HCT116 (cell line): ENCODE measurements at regions not wholly inside any gene's neighbourhood (a gene's known extent, or its start where the extent isn't known, plus 50 kb on each side); places are given as distances from the start of the nearest gene placed in this dataset.

ENCODE experiments used
- ATAC-seq: fragments of 200-7000 bp; cut with Tn5 transposase; 2 replicates; pipeline ENCODE4 v1.9.1; 2020; ENCODE audit warnings: mild to moderate bottlenecking, moderate library complexity
- BruUV-seq: library from RNA; stranded (reverse); fragments of 400-500 nt; replicated peaks from 2 replicates; lab custom pipeline; 2021; lab: Mats Ljungman, UMichigan
- CTCF ChIA-PET: fragments of 300-600 bp; sonication (Branson Sonifier 250); formaldehyde crosslinking; loops from one replicate; lab custom pipeline; 2021; ENCODE audit warnings: antibody characterized with exemption; lab: Charles Lee
- POLR2A ChIA-PET: fragments of 300-600, 350-600 bp; sonication (Branson Sonifier 250); formaldehyde crosslinking; loops from one replicate; lab custom pipeline; 2021; ENCODE audit warnings: antibody characterized with exemption; lab: Charles Lee
- RAD21 ChIA-PET, 2 experiments: fragments of 300-600 bp; sonication (Branson Sonifier 250); formaldehyde crosslinking; loops; one replicate each; lab custom pipeline; 2023; ENCODE audit warnings: low total read pairs in 2 of 2; ENCODE audit not compliant: uncharacterized antibody in 2 of 2, unreplicated experiment in 2 of 2, low non-redundant PET in 1 of 2; lab: Charles Lee
- DNase-seq: peaks from one replicate; pipeline ENCODE4 v3.0.0-alpha.2; 2010; ENCODE audit warnings: low read depth, low spot score
- H2AFZ ChIP-seq: fragments of 200-600 bp; shearing (Covaris generic), sonication (generic); 2 replicates; pipeline ENCODE4 v1.6.1; 2017; ENCODE audit warnings: low read depth, mixed run types, mixed read lengths, antibody characterized with exemption, low read length; ENCODE audit not compliant: poor library complexity, severe bottlenecking
- H3K27ac ChIP-seq: 2 replicates; pipeline ENCODE4 v1.5.1; 2012; ENCODE audit warnings: low read depth, low read length
- H3K27me3 ChIP-seq: fragments of 200-600 bp; sonication (generic); 2 replicates; pipeline ENCODE4 v1.6.1; 2016; ENCODE audit warnings: mixed run types, low read length, mixed read lengths; ENCODE audit not compliant: insufficient read depth
- H3K36me3 ChIP-seq, 2 experiments: fragments of 200-500 bp in 1 of 2; fragments of 200-600 bp in 1 of 2; sonication (Bioruptor generic) in 1 of 2; sonication (generic) in 1 of 2; 2 replicates each; pipeline versions ENCODE4 v1.5.1 to v1.6.1; 2014 to 2016; ENCODE audit warnings: low read length in 2 of 2, inconsistent platforms in 1 of 2, mixed read lengths in 1 of 2, mixed run types in 1 of 2; ENCODE audit not compliant: insufficient read depth in 2 of 2, control insufficient read depth in 1 of 2
- H3K4me1 ChIP-seq, 2 experiments: fragments of 200-600 bp in 1 of 2; sonication (generic) in 1 of 2; 2 replicates each; pipeline versions ENCODE4 v1.5.1 to v1.6.1; 2012 to 2017; ENCODE audit warnings: low read length in 2 of 2, inconsistent platforms in 1 of 2, mild to moderate bottlenecking in 1 of 2, mixed read lengths in 1 of 2, mixed run types in 1 of 2, moderate library complexity in 1 of 2; ENCODE audit not compliant: insufficient read depth in 2 of 2, control insufficient read depth in 1 of 2
- H3K4me2 ChIP-seq: fragments of 200-600 bp; sonication (generic); 2 replicates; pipeline ENCODE4 v1.6.1; 2017; ENCODE audit warnings: mixed run types, low read length, mixed read lengths
- H3K4me3 ChIP-seq, 2 experiments: fragments of 200-600 bp in 1 of 2; sonication (generic) in 1 of 2; replicated peaks in 1 of 2; 2 replicates each; pipeline ENCODE4 v1.5.1; 2011 to 2016; ENCODE audit warnings: low read length in 2 of 2, control low read depth in 1 of 2, low read depth in 1 of 2, mild to moderate bottlenecking in 1 of 2, mixed read lengths in 1 of 2, mixed run types in 1 of 2
- H3K79me2 ChIP-seq: fragments of 200-600 bp; sonication (generic); 2 replicates; pipeline ENCODE4 v1.6.1; 2017; ENCODE audit warnings: mild to moderate bottlenecking, mixed run types, low read length, moderate library complexity, mixed read lengths; ENCODE audit not compliant: insufficient read depth
- H3K9ac ChIP-seq: fragments of 200-600 bp; sonication (generic); 2 replicates; pipeline ENCODE4 v1.6.1; 2016; ENCODE audit warnings: low read length, mixed read lengths
- H3K9me2 ChIP-seq: fragments of 200-600 bp; sonication (generic), shearing (Covaris generic); 2 replicates; pipeline ENCODE4 v1.6.1; 2017; ENCODE audit warnings: mixed run types, mild to moderate bottlenecking, moderate library complexity; ENCODE audit not compliant: insufficient read depth
- H3K9me3 ChIP-seq, 2 experiments: fragments of 200-500 bp in 1 of 2; fragments of 200-600 bp in 1 of 2; sonication (Bioruptor generic) in 1 of 2; sonication (generic) in 1 of 2; 2 replicates each; pipeline ENCODE4 v1.6.1; 2014 to 2017; ENCODE audit warnings: low read length in 2 of 2, mixed read lengths in 2 of 2, inconsistent platforms in 1 of 2, low read depth in 1 of 2, mild to moderate bottlenecking in 1 of 2, mixed run types in 1 of 2, moderate library complexity in 1 of 2; ENCODE audit not compliant: control insufficient read depth in 1 of 2, insufficient read depth in 1 of 2
- H4K20me1 ChIP-seq: fragments of 200-600 bp; sonication (generic), shearing (Covaris generic); 2 replicates; pipeline ENCODE4 v1.6.1; 2017; ENCODE audit warnings: mixed run types, mild to moderate bottlenecking, moderate library complexity; ENCODE audit not compliant: insufficient read depth
- ATF3 ChIP-seq: IDR thresholded peaks from 2 replicates; pipeline ENCODE4 v1.6.1; 2012
- CEBPB ChIP-seq: IDR thresholded peaks from 2 replicates; pipeline ENCODE4 v1.6.1; 2012; ENCODE audit warnings: low read depth
- CTCF ChIP-seq, 3 experiments: fragments of 200-600 bp in 1 of 3; sonication (generic) in 1 of 3; IDR thresholded peaks in 2 of 3; conservative IDR thresholded peaks in 1 of 3; 2 replicates each; pipeline ENCODE4 v1.5.1; 2012 to 2017; ENCODE audit warnings: low read depth in 2 of 3, low read length in 2 of 3, antibody characterized with exemption in 1 of 3, borderline replicate concordance in 1 of 3, control low read depth in 1 of 3, mild to moderate bottlenecking in 1 of 3, mixed read lengths in 1 of 3, mixed run types in 1 of 3, moderate library complexity in 1 of 3; ENCODE audit not compliant: insufficient read depth in 1 of 3
- EGR1 ChIP-seq: IDR thresholded peaks from 2 replicates; pipeline ENCODE4 v1.6.1; 2012; ENCODE audit warnings: low read depth
- ELF1 ChIP-seq: IDR thresholded peaks from 2 replicates; pipeline ENCODE4 v1.6.1; 2012; ENCODE audit warnings: low read depth, borderline replicate concordance
- EZH2 ChIP-seq: fragments of 200-600 bp; sonication (generic); IDR thresholded peaks from 2 replicates; pipeline ENCODE4 v1.6.1; 2017; ENCODE audit warnings: antibody characterized with exemption, mixed run types
- EZH2phosphoT487 ChIP-seq: fragments of 200-600 bp; IDR thresholded peaks from 2 replicates; pipeline ENCODE4 v1.6.1; 2018; ENCODE audit warnings: antibody characterized with exemption, borderline replicate concordance
- JUND ChIP-seq: IDR thresholded peaks from 2 replicates; pipeline ENCODE4 v1.6.1; 2012
- MAX ChIP-seq: IDR thresholded peaks from 2 replicates; pipeline ENCODE4 v1.6.1; 2012
- POLR2A ChIP-seq: IDR thresholded peaks from 2 replicates; pipeline ENCODE4 v1.7.0; 2011; ENCODE audit warnings: borderline replicate concordance; ENCODE audit not compliant: insufficient read depth, insufficient read length; ENCODE audit errors: extremely low read depth
- RAD21 ChIP-seq: IDR thresholded peaks from 2 replicates; pipeline ENCODE4 v1.6.1; 2012; ENCODE audit warnings: low read depth, mild to moderate bottlenecking
- SP1 ChIP-seq: IDR thresholded peaks from 2 replicates; pipeline ENCODE4 v1.6.1; 2012; ENCODE audit warnings: low read depth
- YY1 ChIP-seq: IDR thresholded peaks from 2 replicates; pipeline ENCODE4 v1.6.1; 2011; ENCODE audit warnings: low read length, low read depth, moderate library complexity, mild to moderate bottlenecking; ENCODE audit not compliant: insufficient replicate concordance; ENCODE audit errors: extremely low read depth
- intact Hi-C: fragments of 100-400 bp; cut with micrococcal nuclease; formaldehyde crosslinking; loops from 2 replicates; pipeline ENCODE4 v1.10.0; 2022

- RAD21 ChIA-PET: no interaction called here
- no peaks in the 10 kb centered on the region for H3K27me3 ChIP-seq
- no peaks in the 10 kb centered on the region for H4K20me1 ChIP-seq
- no peak overlapping the region for H3K4me2 ChIP-seq
- H3K4me1 ChIP-seq: no peaks in the 10 kb centered on the region
- no peaks in the 10 kb centered on the region for H3K79me2 ChIP-seq
- POLR2A ChIA-PET: no interaction called here
- H3K4me3 ChIP-seq: no peak overlapping the region
- H3K36me3 ChIP-seq: no peaks in the 10 kb centered on the region
- intact Hi-C loops: no loop called here
- CTCF ChIA-PET: no interaction called here
- ATAC-seq (no peak), DNase-seq (no peak)
- no peaks in the 10 kb centered on the region for H3K9me3 ChIP-seq
- TF ChIP-seq CEBPB (no peak), ATF3 (no peak), EGR1 (no peak), CTCF (IDR thresholded peaks at IDR 0.05 in 2 of 3, conservative IDR thresholded peaks at IDR 0.05 in 1 of 3; ENCODE audit: borderline replicate concordance in 1 of 3, insufficient read depth in 1 of 3, low read depth in 2 of 3, low read length in 2 of 3) (no peak), ELF1 (no peak), POLR2A (no peak)
- no peaks in the 10 kb centered on the region for H3K9me2 ChIP-seq
- H2AFZ ChIP-seq: no peak overlapping the region
- no TSS peak for BruUV-seq
- H3K27ac ChIP-seq: no peak overlapping the region
- no peak overlapping the region for H3K9ac ChIP-seq
These were observed 253.2 kb upstream of the COL3A1 start for GRCh38 chr2:188720811-188721605.

GRCh38 chr2:188721784-188722183 lies 252.4 kb upstream of the COL3A1 start:
- Histone ChIP-seq H3K27me3 (no peaks in the 10 kb centered on the region), H3K9me2 (no peaks in the 10 kb centered on the region), H3K4me1 (no peaks in the 10 kb centered on the region), H2AFZ (no peak overlapping the region), H3K36me3 (no peaks in the 10 kb centered on the region), H3K9ac (no peak overlapping the region), H3K79me2 (no peaks in the 10 kb centered on the region), H3K4me3 (no peak overlapping the region), H3K27ac (no peak overlapping the region), H4K20me1 (no peaks in the 10 kb centered on the region), H3K4me2 (no peak overlapping the region), H3K9me3 (no peaks in the 10 kb centered on the region)
- DNase-seq (no peak), ATAC-seq (no peak)
- RAD21 ChIA-PET: no interaction called here
- BruUV-seq: no TSS peak
- intact Hi-C loops: no loop called here
- CTCF ChIA-PET: no interaction called here
- POLR2A ChIA-PET: no interaction called here
- no peak for TF ChIP-seq YY1
- TF ChIP-seq EZH2phosphoT487: no peak
- TF ChIP-seq ELF1: no peak
- TF ChIP-seq EZH2: no peak
- TF ChIP-seq RAD21: no peak
- TF ChIP-seq MAX: no peak
- no peak for TF ChIP-seq CTCF (IDR thresholded peaks at IDR 0.05 in 2 of 3, conservative IDR thresholded peaks at IDR 0.05 in 1 of 3; ENCODE audit: borderline replicate concordance in 1 of 3, insufficient read depth in 1 of 3, low read depth in 2 of 3, low read length in 2 of 3)
- TF ChIP-seq CEBPB: no peak
- TF ChIP-seq JUND: no peak
- no peak for TF ChIP-seq SP1
- no peak for TF ChIP-seq ATF3
